H1 (cell line): ENCODE measurements at regions not wholly inside any gene's neighbourhood (a gene's known extent, or its start where the extent isn't known, plus 50 kb on each side); places are given as distances from the start of the nearest gene placed in this dataset.

Experiments used
- CEBPB ChIP-seq: IDR thresholded peaks from 2 replicates; pipeline ENCODE4 v1.6.1; 2012; ENCODE audit warnings: low read depth, low read length
- CHD7 ChIP-seq: fragments of 300-600 bp; sonication (generic); IDR thresholded peaks from 2 replicates; pipeline ENCODE4 v1.7.1; 2012; ENCODE audit warnings: low read length, moderate library complexity, mild to moderate bottlenecking, inconsistent platforms; ENCODE audit not compliant: insufficient replicate concordance
- SIN3A ChIP-seq, 2 experiments: IDR thresholded peaks in 1 of 2; conservative IDR thresholded peaks in 1 of 2; 2 replicates each; pipeline ENCODE4 v1.6.1; 2011 to 2012; ENCODE audit warnings: low read length in 2 of 2, improper control_type of control experiment in 1 of 2, low read depth in 1 of 2, mild to moderate bottlenecking in 1 of 2
- SIX5 ChIP-seq: IDR thresholded peaks from 2 replicates; pipeline ENCODE4 v1.6.1; 2011; ENCODE audit warnings: mild to moderate bottlenecking, low read depth, low read length

GRCh38 chr18:72091369-72091768 is 452.8 kb downstream of the CBLN2 start (continued):
- TF ChIP-seq CHD7: no peak
- no peak for TF ChIP-seq SIN3A (conservative IDR thresholded peaks at IDR 0.05 in 1 of 2, IDR thresholded peaks at IDR 0.05 in 1 of 2; ENCODE audit: low read depth in 1 of 2, low read length in 2 of 2)
- no peak for TF ChIP-seq CEBPB
- no peak for TF ChIP-seq SIX5
